Keratinocyte (primary cell): ENCODE measurements at regions not wholly inside any gene's neighbourhood (a gene's known extent, or its start where the extent isn't known, plus 50 kb on each side); places are given as distances from the start of the nearest gene placed in this dataset.

Source experiments
- DNase-seq: peaks from one replicate; pipeline ENCODE4 v3.0.0-alpha.2; 2011; ENCODE audit warnings: low read depth, missing footprints, low spot score
- FAIRE-seq: peaks from 2 replicates; lab custom pipeline; 2011; peaks lifted over from hg19 to GRCh38; lab: Jason Lieb, UNC
- H2AFZ ChIP-seq: 2 replicates; pipeline ENCODE4 v1.6.0; 2012; ENCODE audit warnings: low read length, control low read depth, inconsistent platforms; ENCODE audit not compliant: control insufficient read depth
- H3K27ac ChIP-seq: 2 replicates; pipeline ENCODE4 v1.5.1; 2011; ENCODE audit warnings: low read length; ENCODE audit not compliant: control insufficient read depth, insufficient read depth
- H3K27me3 ChIP-seq: 3 replicates; pipeline ENCODE4 v1.6.0; 2011; ENCODE audit warnings: low read length; ENCODE audit not compliant: control insufficient read depth, insufficient read depth; ENCODE audit errors: extremely low read depth
- H3K36me3 ChIP-seq, 2 experiments: 2 replicates in 1 of 2; 3 replicates in 1 of 2; pipeline ENCODE4 v1.5.1; 2011; ENCODE audit warnings: low read length in 2 of 2, mild to moderate bottlenecking in 1 of 2; ENCODE audit not compliant: control insufficient read depth in 2 of 2, insufficient read depth in 2 of 2; ENCODE audit errors: extremely low read depth in 1 of 2
- H3K4me1 ChIP-seq: 3 replicates; pipeline ENCODE4 v1.5.1; 2011; ENCODE audit warnings: low read length; ENCODE audit not compliant: control insufficient read depth, insufficient read depth; ENCODE audit errors: extremely low read depth
- H3K4me2 ChIP-seq: 3 replicates; pipeline ENCODE4 v1.6.0; 2011; ENCODE audit warnings: low read depth, low read length; ENCODE audit not compliant: control insufficient read depth, insufficient read depth; ENCODE audit errors: extremely low read depth
- H3K4me3 ChIP-seq, 3 experiments: fragments of 200-600 bp in 1 of 3; sonication (generic) in 1 of 3; 2 replicates in 2 of 3; 3 replicates in 1 of 3; pipeline ENCODE4 v1.5.1; 2011 to 2016; ENCODE audit warnings: low read length in 3 of 3, mild to moderate bottlenecking in 3 of 3, control low read depth in 2 of 3, inconsistent platforms in 1 of 3, low read depth in 1 of 3, mixed read lengths in 1 of 3, mixed run types in 1 of 3, moderate library complexity in 1 of 3; ENCODE audit not compliant: control insufficient read depth in 2 of 3, insufficient read depth in 2 of 3; ENCODE audit errors: extremely low read depth in 1 of 3
- H3K79me2 ChIP-seq: 2 replicates; pipeline ENCODE4 v1.6.0; 2012; ENCODE audit warnings: low read length; ENCODE audit not compliant: control insufficient read depth, insufficient read depth
- H3K9ac ChIP-seq: 3 replicates; pipeline ENCODE4 v1.6.0; 2011; ENCODE audit warnings: low read length; ENCODE audit not compliant: control insufficient read depth, insufficient read depth; ENCODE audit errors: extremely low read depth
- H3K9me1 ChIP-seq: 3 replicates; pipeline ENCODE4 v1.6.0; 2011; ENCODE audit warnings: low read length; ENCODE audit not compliant: control insufficient read depth, insufficient read depth; ENCODE audit errors: extremely low read depth
- H3K9me3 ChIP-seq: 2 replicates; pipeline ENCODE4 v1.5.1; 2012; ENCODE audit warnings: low read depth, low read length; ENCODE audit not compliant: control insufficient read depth
- H4K20me1 ChIP-seq: 3 replicates; pipeline ENCODE4 v1.6.0; 2011; ENCODE audit warnings: low read length; ENCODE audit not compliant: control insufficient read depth, insufficient read depth; ENCODE audit errors: extremely low read depth
- CTCF ChIP-seq, 3 experiments: IDR thresholded peaks in 1 of 3; conservative IDR thresholded peaks in 1 of 3; optimal IDR thresholded peaks in 1 of 3; 2 replicates in 2 of 3; 3 replicates in 1 of 3; pipeline versions ENCODE3 to v1.5.1; 2011; ENCODE audit warnings: low read length in 3 of 3, mild to moderate bottlenecking in 3 of 3, moderate library complexity in 2 of 3, control low read depth in 1 of 3, inconsistent platforms in 1 of 3; ENCODE audit not compliant: insufficient read depth in 2 of 3; ENCODE audit errors: extremely low read depth in 1 of 3
- EZH2 ChIP-seq: IDR thresholded peaks from one replicate; pipeline ENCODE4 v1.6.1; 2012; ENCODE audit warnings: inconsistent platforms, mild to moderate bottlenecking, low read length, moderate library complexity
- dilution Hi-C: fragments of 300-500 bp; cut with MboI; formaldehyde crosslinking; loops from one replicate; pipeline ENCODE4 v1.7.0; 2020; ENCODE audit warnings: low sequenced_read_pairs; ENCODE audit not compliant: extremely low pct_ligation_motif_present

- H3K79me2 ChIP-seq, result no peaks in the 10 kb centered on the region
- no peak overlapping the region for H2AFZ ChIP-seq
- H3K27ac ChIP-seq, result no peak overlapping the region
- H3K9ac ChIP-seq, result no peak overlapping the region
- H3K4me2 ChIP-seq, result no peak overlapping the region
- no peaks in the 10 kb centered on the region for H3K36me3 ChIP-seq
- DNase-seq (no peak), FAIRE-seq (no peak)
- no peaks in the 10 kb centered on the region for H3K9me3 ChIP-seq
- dilution Hi-C loops, result no loop called here
- TF ChIP-seq CTCF (optimal IDR thresholded peaks at IDR 0.05 in 1 of 3, IDR thresholded peaks at IDR 0.05 in 1 of 3, conservative IDR thresholded peaks at IDR 0.05 in 1 of 3; ENCODE audit: extremely low read depth in 1 of 3, insufficient read depth in 2 of 3, low read length in 3 of 3) (no peak), EZH2 (no peak)
- H3K9me1 ChIP-seq, result no peaks in the 10 kb centered on the region
- no peaks in the 10 kb centered on the region for H4K20me1 ChIP-seq
- H3K4me1 ChIP-seq, result no peaks in the 10 kb centered on the region
- no peak overlapping the region for H3K4me3 ChIP-seq
- peaks cover 4% of the 10 kb centered on the region for H3K27me3 ChIP-seq
Measured at GRCh38 chr7:73977619-73978618, 50.1 kb upstream of the ELN start.
